CD14-positive monocyte (primary cell): ENCODE measurements at regions not wholly inside any gene's neighbourhood (a gene's known extent, or its start where the extent isn't known, plus 50 kb on each side); places are given as distances from the start of the nearest gene placed in this dataset.

ENCODE experiments used
- DNase-seq, 3 donors: peaks; one replicate each; pipeline ENCODE4 v3.0.0-alpha.2; 2011 to 2022
- H2AFZ ChIP-seq: 2 replicates; pipeline ENCODE4 v1.6.0; 2012; ENCODE audit warnings: mild to moderate bottlenecking, low read depth, low read length, inconsistent platforms; ENCODE audit not compliant: insufficient read depth, poor library complexity, severe bottlenecking
- H3K27ac ChIP-seq, 2 donors: 1 replicate in 1 of 2; 2 replicates in 1 of 2; pipeline ENCODE4 v1.5.1; 2012 to 2013; ENCODE audit warnings: low read length in 2 of 2, control low read depth in 1 of 2, inconsistent platforms in 1 of 2, low read depth in 1 of 2, mild to moderate bottlenecking in 1 of 2
- H3K27me3 ChIP-seq, 2 donors: one replicate each; pipeline versions ENCODE4 v1.6.0 to v1.6.1; 2011 to 2013; ENCODE audit warnings: low read length in 2 of 2; ENCODE audit not compliant: control insufficient read depth in 2 of 2, insufficient read depth in 2 of 2
- H3K36me3 ChIP-seq, 2 donors: replicated peaks in 1 of 2; 1 replicate in 1 of 2; 2 replicates in 1 of 2; pipeline versions ENCODE4 v1.5.1 to v1.6.1; 2012 to 2013; ENCODE audit warnings: low read length in 2 of 2, control low read depth in 1 of 2, inconsistent platforms in 1 of 2, mild to moderate bottlenecking in 1 of 2; ENCODE audit not compliant: insufficient read depth in 2 of 2, control insufficient read depth in 1 of 2
- H3K4me1 ChIP-seq, 2 donors: 1 replicate in 1 of 2; 2 replicates in 1 of 2; pipeline versions ENCODE4 v1.5.1 to v1.6.1; 2012 to 2013; ENCODE audit warnings: low read length in 2 of 2, control low read depth in 1 of 2, inconsistent platforms in 1 of 2, mild to moderate bottlenecking in 1 of 2, moderate library complexity in 1 of 2; ENCODE audit not compliant: insufficient read depth in 2 of 2, control insufficient read depth in 1 of 2
- H3K4me2 ChIP-seq: replicated peaks from 2 replicates; pipeline ENCODE3; 2012; ENCODE audit warnings: low read length, moderate library complexity, mild to moderate bottlenecking; ENCODE audit not compliant: poor library complexity, severe bottlenecking; ENCODE audit errors: extremely low read depth
- H3K4me3 ChIP-seq, 3 experiments: fragments of 200-600 bp in 1 of 3; sonication (generic) in 1 of 3; replicated peaks in 1 of 3; 1 replicate in 2 of 3; 2 replicates in 1 of 3; pipeline ENCODE4 v1.5.1; 2011 to 2013; ENCODE audit warnings: low read length in 3 of 3, mild to moderate bottlenecking in 3 of 3, control low read depth in 2 of 3, low read depth in 2 of 3, inconsistent platforms in 1 of 3, moderate library complexity in 1 of 3
- H3K79me2 ChIP-seq: 2 replicates; pipeline ENCODE4 v1.6.0; 2012; ENCODE audit warnings: mild to moderate bottlenecking, control low read depth, inconsistent platforms, low read length, moderate library complexity; ENCODE audit not compliant: insufficient read depth
- H3K9ac ChIP-seq: 2 replicates; pipeline ENCODE4 v1.6.0; 2017; ENCODE audit warnings: low read length, mild to moderate bottlenecking; ENCODE audit not compliant: insufficient read depth, poor library complexity, severe bottlenecking
- H3K9me3 ChIP-seq, 2 donors: replicated peaks in 1 of 2; 1 replicate in 1 of 2; 2 replicates in 1 of 2; pipeline versions ENCODE4 v1.5.1 to v1.6.1; 2012 to 2013; ENCODE audit warnings: low read length in 2 of 2, control low read depth in 1 of 2; ENCODE audit not compliant: control insufficient read depth in 1 of 2, insufficient read depth in 1 of 2
- H4K20me1 ChIP-seq: 2 replicates; pipeline ENCODE4 v1.6.0; 2012; ENCODE audit warnings: mild to moderate bottlenecking, low read length, control low read depth, moderate library complexity; ENCODE audit not compliant: insufficient read depth
- H3K27ac Mint-ChIP-seq, 7 donors: one replicate each; pipeline ENCODE4 v1.8.0; 2020; ENCODE audit warnings: mild to moderate bottlenecking in 7 of 7, mixed read lengths in 7 of 7, moderate library complexity in 6 of 7, inconsistent platforms in 2 of 7
- H3K27me3 Mint-ChIP-seq, 3 donors: one replicate each; pipeline ENCODE4 v1.8.0; 2021 to 2022; ENCODE audit warnings: low read depth in 3 of 3, mild to moderate bottlenecking in 3 of 3, mixed read lengths in 3 of 3, moderate library complexity in 3 of 3, inconsistent platforms in 1 of 3
- H3K36me3 Mint-ChIP-seq, 2 donors: one replicate each; pipeline ENCODE4 v1.8.0; 2020; ENCODE audit warnings: mixed read lengths in 2 of 2, inconsistent platforms in 1 of 2, mild to moderate bottlenecking in 1 of 2
- H3K4me1 Mint-ChIP-seq: one replicate; pipeline ENCODE4 v1.8.0; 2020; ENCODE audit warnings: mild to moderate bottlenecking, mixed read lengths
- H3K4me3 Mint-ChIP-seq, 2 donors: one replicate each; pipeline ENCODE4 v1.8.0; 2020; ENCODE audit warnings: mild to moderate bottlenecking in 2 of 2, mixed read lengths in 2 of 2, moderate library complexity in 1 of 2
- H3K9me3 Mint-ChIP-seq, 7 donors: one replicate each; pipeline ENCODE4 v1.8.0; 2020 to 2022; ENCODE audit warnings: mixed read lengths in 7 of 7, mild to moderate bottlenecking in 6 of 7, moderate library complexity in 6 of 7, inconsistent platforms in 2 of 7
- CTCF ChIP-seq: fragments of 200-600 bp; IDR thresholded peaks from one replicate; pipeline ENCODE4 v1.8.0; 2022; ENCODE audit warnings: antibody characterized with exemption, mild to moderate bottlenecking
- WGBS: methylation state at CpG from one replicate; pipeline ENCODE4 v1.1.5; 2013; ENCODE audit warnings: missing lambda C conversion rate; ENCODE audit not compliant: insufficient coverage; 5-methylcytosine and 5-hydroxymethylcytosine counted together
- intact Hi-C, 2 donors: fragments of 100-400 bp; cut with micrococcal nuclease; formaldehyde crosslinking; loops; one replicate each; pipeline versions ENCODE4 v1.15.0 to v1.15.1; 2023

DNA sequence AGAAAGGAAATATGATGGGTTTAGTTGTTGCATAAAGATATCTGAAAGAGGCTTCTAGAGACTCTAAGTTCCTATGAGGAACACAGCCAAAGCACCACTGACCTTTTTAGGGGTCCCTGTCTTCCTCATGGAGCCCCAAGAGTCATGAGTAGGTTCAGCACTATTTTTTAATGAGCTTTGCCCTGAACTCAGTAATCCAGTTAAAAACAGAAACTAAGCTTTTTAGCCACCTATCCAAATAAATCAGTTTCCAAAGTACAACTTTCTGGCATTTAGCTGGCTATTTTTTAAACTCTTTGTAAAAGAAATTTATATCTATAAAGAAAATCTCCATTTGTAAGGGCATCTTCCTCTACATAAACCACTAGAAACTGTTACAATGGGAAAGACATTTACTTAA lies 241.8 kb upstream of the UBASH3B start:
- no peak overlapping the region for H3K4me3 Mint-ChIP-seq
- H3K9ac ChIP-seq, result no peak overlapping the region
- H3K4me3 ChIP-seq, result no peak overlapping the region
- no peak for DNase-seq
- peaks cover 3 to 18% (median 12%) of the 10 kb centered on the region in 7 donors for H3K9me3 Mint-ChIP-seq
- H3K79me2 ChIP-seq, result no peaks in the 10 kb centered on the region
- intact Hi-C loops, result no loop called here
- TF ChIP-seq CTCF, result no peak
- no peak overlapping the region for H3K27ac Mint-ChIP-seq
- no peaks in the 10 kb centered on the region for H3K27me3 ChIP-seq
- H3K27ac ChIP-seq, result no peak overlapping the region
- no peak overlapping the region for H3K4me2 ChIP-seq
- no peaks in the 10 kb centered on the region for H4K20me1 ChIP-seq
- no peaks in the 10 kb centered on the region for H3K4me1 Mint-ChIP-seq
- H3K36me3 Mint-ChIP-seq, result no peaks in the 10 kb centered on the region
- peaks cover 9 to 13% of the 10 kb centered on the region in 2 donors for H3K9me3 ChIP-seq
- H3K36me3 ChIP-seq, result no peaks in the 10 kb centered on the region
- no peaks in the 10 kb centered on the region for H3K4me1 ChIP-seq
- no peak overlapping the region for H2AFZ ChIP-seq
- no peaks in the 10 kb centered on the region for H3K27me3 Mint-ChIP-seq

GRCh38 chr11:122412581-122412980 lies 242.9 kb upstream of the UBASH3B start:
- H3K9me3 ChIP-seq, result peaks cover 9 to 13% of the 10 kb centered on the region in 2 donors
- no CpG with 5 or more reads among the region's 1 CpG for WGBS
- no peaks in the 10 kb centered on the region for H3K4me1 Mint-ChIP-seq

More at GRCh38 chr11:122412581-122412980, 242.9 kb upstream of the UBASH3B start:
- Histone ChIP-seq H2AFZ (no peak overlapping the region), H3K4me3 (no peak overlapping the region), H3K4me1 (no peaks in the 10 kb centered on the region), H4K20me1 (no peaks in the 10 kb centered on the region), H3K36me3 (no peaks in the 10 kb centered on the region), H3K27ac (no peak overlapping the region), H3K9ac (no peak overlapping the region), H3K79me2 (no peaks in the 10 kb centered on the region), H3K4me2 (no peak overlapping the region), H3K27me3 (no peaks in the 10 kb centered on the region)
- Mint-ChIP-seq H3K27me3 (no peaks in the 10 kb centered on the region), H3K4me3 (no peak overlapping the region), H3K9me3 (peaks cover 3 to 18% (median 11%) of the 10 kb centered on the region in 7 donors), H3K36me3 (no peaks in the 10 kb centered on the region), H3K27ac (no peak overlapping the region)
- no peak for TF ChIP-seq CTCF
- DNase-seq, result no peak
- intact Hi-C loops, result no loop called here
